GM18861 (cell line): ENCODE measurements at regions not wholly inside any gene's neighbourhood (a gene's known extent, or its start where the extent isn't known, plus 50 kb on each side); places are given as distances from the start of the nearest gene placed in this dataset.
"Not testable (repeated sequence)": the region's sequence is repeated elsewhere in the genome, so short reads cannot be mapped to it uniquely, and the experiment has no call there.

Experiments used
- ATAC-seq: cut with Tn5 transposase; IDR thresholded peaks from one replicate; pipeline ENCODE4 v1.9.1; 2021; ENCODE audit not compliant: unreplicated experiment

DNA sequence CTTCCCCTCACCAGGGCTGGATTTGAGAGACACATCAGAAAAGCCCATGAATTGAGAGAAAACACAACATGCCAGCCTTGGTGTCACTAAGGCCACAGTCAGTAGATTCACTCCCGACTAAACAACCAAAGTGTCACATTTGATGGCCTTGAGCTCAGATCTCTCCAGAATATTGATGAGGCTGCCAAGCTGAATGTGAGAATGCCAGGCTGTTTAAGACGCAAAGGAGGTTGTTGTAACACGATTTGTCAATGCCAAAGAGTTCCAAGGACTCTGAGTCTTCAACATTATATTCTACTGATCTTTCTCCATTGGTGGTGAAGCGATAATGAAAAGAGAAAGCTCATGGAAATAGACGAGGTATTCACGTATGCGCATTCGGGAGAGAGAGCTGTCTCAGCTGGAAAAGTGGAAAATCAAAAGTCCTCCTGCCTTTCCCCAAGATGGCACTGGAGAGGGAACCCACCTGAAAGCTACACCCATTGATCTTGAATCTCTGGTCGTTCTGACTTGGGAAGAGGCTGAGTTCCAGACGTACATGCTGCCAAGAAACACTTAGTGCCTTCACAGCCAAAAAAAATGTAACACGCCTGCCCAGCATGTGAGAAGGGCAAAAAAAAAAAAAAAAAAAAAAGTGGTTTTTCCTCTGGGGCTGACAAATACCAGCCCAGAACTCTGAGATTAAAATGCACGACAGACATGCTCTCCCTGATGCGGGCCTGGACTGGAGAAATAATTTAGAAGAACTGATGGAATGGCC, 1159.6 kb downstream of the VRK1 start:
- no peak for ATAC-seq

DNA sequence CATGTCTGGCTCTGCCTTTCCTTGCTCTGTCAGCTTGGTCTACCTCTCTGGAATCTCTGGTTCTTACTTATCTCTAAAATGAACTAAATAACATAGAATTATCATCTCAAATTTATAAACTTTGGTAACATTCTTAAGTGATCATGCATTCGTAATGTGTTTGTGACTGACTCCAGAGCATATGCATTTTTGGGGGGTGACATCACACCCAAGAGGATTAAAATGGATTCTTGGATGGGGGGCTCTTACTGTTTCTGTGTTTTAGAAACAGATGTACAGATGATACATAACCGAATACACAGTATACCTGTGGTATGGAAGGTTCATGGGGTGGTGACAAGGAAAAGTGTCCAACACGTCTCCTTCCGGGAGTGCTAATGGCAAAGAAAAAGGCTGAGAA, 1162.1 kb downstream of the VRK1 start:
- ATAC-seq: no peak

DNA sequence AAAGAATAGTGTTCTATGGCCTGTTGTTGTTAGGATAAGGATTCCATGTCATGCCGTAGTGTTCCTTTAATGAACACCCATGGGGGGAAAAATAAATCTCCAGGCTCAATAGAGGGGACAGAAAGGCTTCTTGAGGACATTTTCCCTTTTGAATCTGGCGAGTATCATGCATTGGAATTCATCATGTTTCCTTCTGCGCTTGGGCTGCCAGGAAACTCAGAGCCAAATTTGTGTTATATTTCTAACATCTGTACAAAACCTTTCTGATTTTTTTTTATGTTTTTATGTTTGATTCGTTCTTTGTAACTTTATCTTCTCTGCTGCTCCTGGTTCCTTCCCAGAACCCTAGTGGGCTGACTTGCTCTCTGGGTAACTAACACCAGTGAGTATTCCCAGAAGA, 1163.3 kb downstream of the VRK1 start:
- no peak for ATAC-seq

DNA sequence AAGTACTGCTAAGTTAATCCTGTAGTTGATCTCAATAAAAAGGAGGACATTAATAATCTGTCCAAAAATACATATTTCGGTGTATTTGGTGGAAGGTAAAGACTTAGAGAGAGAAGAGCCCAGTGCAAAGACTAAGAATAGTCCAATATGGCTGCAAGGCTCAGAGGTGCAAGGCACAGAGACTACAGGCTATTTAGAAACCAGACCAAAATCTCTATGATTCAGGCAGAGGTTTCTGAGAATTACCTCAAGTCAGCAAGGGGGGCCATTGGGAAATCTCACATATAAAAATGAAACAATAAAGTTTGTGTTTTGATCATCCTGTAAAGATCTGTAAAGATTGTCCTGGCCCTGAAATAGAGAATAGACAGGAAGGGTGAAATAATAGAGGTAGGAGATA, 1173.0 kb downstream of the VRK1 start:
- ATAC-seq: no peak

DNA sequence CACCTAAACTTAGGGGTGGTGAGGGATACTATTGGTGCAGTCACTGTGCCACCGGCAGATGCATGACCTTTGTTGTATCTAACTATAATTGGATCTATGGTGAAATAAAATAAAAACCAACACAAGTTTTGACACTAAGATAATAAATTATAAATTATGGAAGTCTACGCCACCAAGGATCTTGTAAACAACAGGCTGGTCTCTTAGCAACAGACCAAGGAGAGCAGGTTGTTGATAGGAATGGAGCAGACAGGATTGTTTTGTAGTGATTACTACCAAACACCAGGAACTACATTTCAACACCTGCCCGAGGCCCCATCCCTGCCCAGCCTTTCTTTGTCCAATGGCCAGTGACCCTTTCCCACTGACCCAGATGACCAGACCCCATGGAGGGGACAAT, 1178.0 kb downstream of the VRK1 start:
- no peak for ATAC-seq

DNA sequence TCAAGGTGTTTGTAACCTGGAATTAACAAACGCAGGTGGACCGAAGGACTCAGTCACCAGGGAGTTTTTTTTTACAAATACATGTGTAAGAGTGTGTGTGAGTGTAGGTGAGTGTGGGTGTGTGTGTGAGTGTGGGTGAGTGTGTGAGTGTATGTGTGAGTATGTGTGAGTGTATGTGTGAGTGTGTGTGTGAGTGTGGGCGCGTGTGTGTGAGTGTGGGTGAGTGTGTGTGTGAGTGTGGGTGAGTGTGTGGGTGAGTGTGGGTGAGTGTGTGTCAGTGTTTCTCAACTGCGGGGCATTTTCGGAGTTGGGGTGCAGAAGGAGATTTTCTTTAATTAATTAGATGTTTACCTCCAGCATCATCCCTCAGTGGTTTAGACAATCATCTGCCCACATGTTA, 1178.8 kb downstream of the VRK1 start:
- ATAC-seq: no peak

DNA sequence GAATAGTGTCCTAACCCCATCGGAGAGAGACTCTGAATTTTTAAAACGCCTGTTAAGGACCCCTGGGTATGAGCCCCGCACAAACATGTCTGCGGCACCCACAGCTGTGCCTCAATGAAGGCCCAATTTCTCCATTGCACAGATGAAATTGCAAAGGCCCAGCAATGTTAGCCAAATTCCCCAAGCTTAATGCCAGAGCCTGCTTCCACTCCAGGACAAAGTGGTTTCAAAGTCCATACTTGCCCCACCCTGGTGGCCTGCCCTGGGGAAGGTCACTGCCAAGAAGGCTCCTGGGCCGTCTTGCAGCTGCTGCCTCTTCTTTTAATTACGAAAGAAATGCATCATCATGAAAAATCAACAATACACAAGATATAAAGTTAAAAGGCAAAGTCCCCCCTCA, 1179.7 kb downstream of the VRK1 start:
- no peak for ATAC-seq

DNA sequence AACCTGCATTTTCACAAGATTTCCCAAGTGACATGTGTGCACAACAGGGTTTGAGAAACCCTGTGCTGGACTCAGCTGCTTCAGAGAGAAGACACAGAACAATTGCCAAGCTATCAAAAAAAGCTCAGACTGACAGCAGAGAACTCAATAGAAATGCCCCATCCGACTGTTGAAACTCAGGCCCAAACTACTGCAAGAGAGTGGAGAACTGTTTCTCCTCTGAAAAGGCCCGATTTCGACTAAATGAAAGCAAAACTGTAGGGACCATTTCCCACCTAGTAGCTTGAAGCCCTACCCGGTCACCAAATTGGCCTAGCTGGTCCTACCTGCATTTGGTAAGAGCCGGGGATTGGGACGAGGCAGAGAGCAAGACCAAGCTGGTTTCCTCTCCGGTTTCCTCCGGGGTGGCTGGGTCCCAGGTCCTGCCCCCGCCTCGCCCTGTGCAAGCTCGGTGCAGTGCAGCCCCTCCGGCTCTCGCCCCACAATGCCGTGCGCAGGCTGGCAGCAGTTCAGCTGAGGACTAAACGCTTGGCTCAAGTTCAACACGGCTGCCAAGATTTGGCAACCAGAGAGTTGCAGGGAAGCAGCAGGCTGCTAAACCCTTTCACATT, 1180.6 kb downstream of the VRK1 start:
- ATAC-seq: no peak

DNA sequence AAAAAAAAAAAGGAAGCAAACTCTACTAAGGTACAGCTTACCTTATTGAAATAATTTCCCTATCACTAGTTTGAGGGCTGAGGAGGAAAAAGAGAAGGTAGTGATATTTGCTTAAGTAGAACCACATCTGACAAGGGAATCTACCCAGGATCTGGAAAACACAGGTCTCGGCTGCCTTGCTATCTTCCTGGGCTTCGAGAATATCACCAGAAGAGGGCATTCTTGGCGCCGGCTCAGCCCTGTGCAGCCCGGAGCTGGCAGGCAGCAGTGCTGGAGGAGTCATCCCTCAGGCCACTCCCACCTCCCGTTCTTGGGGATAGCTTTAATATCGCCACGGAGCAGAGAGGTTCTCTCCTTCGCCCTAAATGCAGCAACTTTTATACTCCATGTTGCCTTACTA, 1181.2 kb downstream of the VRK1 start:
- ATAC-seq: no peak

DNA sequence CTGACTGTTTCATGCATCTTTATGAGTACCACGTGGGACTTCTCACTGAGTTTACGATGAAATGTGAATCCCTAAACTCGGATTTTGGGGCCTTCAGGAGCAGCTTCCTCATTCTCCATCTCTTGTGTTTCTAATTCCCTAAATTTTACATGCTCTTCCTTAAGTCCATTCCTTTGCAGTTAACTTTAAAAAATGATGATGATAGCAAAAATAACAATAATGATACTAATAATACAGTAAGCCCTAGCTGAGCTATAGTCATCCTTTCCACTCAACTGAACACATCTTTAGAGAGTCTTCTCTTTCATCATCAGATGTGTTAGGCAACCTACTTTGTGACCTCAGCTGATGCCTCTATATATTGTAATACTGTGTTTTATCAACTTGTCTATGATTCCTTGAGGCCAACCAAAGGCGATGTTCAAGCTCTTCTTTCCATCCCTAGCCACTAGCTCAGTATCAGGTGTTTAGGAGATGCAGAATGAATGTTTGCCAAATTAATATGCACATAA, 1196.4 kb downstream of the VRK1 start:
- ATAC-seq: no peak

DNA sequence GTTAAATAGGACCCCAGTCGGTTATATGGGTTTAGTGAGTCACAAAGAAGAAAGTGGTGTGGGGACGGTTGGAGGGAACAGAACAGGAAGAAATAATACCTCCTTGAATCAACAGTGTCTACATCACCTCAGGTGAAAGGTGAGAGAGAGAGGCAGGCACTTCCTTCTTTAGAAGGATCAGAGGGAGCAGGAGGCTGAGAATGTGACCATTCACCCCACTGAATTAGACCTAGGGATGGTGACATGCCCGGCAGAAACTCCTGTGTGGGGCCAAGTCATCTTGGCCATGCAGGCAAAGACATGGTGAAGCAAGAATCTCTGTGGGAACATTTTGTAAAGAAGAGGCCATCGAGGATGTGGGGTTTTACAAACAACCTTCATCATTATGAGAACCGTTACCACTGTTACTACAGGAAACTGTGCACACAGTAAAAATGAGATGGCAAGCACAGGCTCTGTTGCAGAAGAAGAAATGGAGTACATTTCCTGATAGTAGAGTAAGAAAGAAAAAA, 1196.9 kb downstream of the VRK1 start:
- no peak for ATAC-seq

DNA sequence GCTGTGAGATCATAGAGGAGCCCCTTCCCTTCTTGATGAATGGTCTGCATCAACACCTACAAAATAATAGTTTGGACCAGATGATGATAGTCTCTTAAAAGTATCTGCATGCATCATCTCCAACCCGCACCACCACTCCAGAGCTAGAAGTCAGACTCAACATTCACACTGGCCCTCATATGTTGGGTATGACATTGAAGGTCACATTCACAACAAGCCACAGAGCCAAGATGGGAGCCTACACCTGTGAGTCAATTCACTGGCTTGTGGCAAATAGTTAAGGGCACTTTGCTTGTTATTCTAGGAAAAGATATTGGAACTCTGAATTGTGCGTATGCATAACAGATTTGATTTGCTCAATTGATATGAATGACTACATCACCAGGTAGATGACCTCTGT, 1197.9 kb downstream of the VRK1 start:
- ATAC-seq: no peak

DNA sequence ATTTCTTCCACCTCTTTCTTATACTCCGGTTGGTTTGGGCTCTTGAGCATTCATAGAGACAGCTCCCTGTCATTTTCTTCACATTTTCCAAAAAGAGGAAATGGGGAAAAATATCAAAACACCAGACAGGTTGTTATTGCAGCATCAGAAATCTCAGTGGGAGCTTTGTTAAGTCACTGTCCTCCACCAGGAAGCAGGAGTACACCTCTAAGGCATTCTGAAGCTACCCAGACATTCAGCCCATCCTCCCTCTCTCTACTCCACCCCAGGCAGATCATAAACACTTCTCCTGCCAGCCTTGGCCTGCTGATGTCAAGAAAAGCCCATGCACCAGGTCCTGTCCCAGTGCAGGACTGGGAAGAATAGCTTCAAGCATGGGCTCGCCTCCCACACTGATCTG, 1198.3 kb downstream of the VRK1 start:
- no peak for ATAC-seq

DNA sequence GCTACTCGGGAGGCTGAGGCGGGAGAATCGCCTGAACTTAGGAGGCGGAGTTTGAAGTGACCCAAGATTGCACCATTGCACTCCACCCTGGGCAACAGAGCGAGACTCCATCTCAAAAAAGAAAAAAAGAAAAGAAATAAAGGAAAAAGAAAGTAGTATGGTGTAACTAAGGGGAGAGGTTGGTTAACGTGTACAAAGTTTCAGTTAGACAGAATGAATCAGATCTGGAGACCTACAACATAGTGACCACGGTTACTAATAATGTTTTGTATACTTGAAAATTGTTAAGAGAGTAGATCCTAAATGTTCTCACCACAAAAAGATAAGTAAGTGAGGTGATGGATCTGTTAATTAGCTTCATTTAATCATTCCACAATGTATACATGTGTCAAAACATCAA, 1208.8 kb downstream of the VRK1 start:
- no peak for ATAC-seq

DNA sequence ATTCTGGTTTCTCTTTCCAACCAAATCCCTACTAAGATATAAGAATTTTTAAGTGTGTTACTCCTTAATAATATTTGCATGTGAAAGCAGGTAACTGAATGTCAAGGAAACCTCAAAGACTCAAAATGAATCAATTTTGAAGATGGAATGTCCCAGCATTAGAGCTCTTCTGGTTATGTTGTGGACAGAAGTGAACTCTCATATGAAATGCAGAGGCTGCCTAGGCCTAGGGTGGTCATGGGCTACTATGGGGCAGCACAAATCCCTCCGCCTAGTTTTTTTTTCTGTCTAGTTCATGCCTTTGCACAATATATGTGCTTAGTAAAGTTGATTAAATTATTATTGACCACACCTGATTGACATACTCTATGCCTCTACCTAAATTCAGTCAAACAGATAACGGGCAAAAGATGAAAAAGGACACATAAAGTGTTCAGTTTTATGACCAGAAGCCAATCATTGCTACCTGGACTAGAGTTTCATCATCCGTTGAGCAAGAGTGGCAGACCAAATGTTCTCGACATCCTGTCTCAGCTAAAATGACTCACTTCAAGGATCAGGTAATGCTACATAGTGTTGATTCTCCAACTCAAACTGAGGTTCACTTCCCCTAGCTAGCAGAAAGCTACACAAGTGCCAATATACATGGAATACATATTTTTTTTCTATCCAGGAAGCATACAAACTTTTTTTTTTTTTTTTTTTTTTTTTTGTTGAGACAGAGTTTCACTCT, 1211.4 kb downstream of the VRK1 start:
- ATAC-seq: no peak

DNA sequence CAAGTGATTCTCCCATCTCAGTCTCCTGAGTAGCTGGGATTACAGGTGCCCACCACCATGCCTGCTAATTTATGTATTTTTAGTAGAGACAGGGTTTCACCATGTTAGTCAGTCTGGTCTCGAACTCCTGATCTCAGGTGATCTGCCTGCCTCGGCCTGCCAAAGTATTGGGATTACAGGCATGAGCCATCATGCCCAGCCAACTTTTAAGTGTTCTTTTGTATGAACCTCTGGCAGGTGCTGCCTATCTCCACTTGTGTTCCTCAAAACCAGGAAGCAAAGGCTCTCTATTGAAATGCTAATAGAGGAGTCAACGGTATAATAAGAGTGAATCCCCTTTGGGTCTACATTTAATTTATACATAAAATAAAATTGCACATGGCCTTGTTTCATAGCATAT, 1212.0 kb downstream of the VRK1 start:
- ATAC-seq: not testable (repeated sequence)

DNA sequence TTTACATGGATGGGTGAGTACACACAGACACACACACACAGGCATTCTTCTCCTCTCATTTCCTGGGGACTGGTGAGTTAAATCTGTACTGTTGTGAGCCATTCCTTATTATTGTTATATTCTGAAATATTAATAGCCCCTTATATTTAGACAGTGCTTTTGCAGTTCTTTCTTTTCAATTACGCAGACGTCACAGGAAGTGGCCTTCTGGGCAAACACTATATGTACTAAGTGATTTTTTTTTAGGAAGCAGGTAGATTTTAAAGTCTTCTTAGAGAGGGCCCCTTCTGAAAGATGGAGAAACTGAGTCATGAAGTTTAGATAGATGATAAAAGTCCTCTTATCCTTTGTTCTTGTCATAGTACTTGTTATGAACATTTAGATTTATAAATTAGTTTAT, 1213.6 kb downstream of the VRK1 start:
- ATAC-seq: no peak

DNA sequence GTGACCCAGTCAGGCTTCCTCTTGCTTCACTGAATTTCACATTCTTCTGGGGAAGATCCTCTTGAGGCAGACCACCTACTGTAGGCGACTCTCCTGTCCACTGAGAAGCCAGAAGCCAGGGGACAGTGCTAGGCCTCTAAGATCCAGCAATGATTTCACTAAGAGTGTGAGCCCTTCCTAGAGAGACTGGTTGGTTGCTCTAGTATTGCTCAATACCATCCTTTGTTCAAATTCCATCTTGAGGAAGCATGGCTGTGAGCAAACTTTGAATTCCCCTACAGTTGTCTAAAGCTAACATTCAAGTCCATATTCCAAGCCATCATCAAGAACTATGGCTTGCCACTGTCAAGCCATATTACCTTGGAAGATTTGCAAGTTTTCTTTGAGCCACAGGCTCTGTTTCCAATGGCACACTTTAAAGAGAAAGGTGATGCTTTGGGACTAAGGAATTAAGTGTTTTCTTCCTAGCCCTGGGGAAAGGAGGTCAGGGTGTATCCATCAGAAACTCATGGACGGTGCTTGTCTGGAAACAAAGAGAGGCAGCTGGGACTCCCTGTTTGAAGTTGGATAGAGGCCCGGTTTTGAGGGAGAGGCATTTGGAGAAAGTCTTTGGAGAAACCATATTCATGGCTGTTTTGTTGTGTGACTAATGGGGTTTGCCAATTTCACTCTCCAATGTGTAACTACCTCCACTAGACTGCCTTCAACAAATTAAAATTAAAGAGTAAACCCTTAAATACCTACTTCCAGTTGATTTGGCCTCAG, 1217.9 kb downstream of the VRK1 start:
- no peak for ATAC-seq

DNA sequence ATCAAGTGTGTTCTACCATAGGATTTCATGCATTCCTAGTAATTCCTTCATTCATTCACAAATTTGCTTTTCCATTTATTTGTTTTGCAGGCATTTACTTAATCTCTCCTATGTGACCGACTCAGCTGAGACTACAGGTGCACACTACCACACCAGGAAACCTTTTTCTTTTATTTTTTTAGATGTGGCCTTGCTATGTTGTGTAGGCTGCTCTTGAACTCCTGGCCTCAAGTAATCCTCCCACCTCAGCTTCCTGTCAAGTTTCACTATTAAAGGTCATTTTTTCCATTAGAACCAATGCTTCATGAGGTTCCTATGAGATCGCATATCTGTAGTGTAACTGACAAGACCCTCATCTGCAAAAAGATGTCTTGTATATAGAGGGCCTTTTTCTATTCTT, 1218.7 kb downstream of the VRK1 start:
- no peak for ATAC-seq

DNA sequence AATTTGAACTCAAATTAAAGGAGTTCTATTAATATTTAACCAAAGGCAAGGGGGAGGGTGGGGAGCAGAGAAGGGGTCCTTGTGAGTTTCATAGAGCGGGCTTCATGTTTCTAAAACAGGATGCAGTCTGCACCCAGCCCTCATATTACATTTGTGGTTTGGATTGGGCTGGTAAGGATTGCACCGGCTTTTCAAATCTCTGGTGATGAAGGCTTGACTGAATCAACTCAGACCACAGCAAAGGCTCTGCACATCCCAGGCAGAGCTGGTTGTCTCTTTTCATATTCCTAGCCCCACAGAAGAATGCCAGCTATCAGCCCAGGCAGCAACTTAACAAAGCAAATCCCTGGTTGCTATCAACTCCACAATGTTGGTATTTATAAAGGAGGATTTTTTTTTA, 1221.4 kb downstream of the VRK1 start:
- ATAC-seq: no peak
